ENCODE measurements at regions not wholly inside any gene's neighbourhood (a gene's known extent, or its start where the extent isn't known, plus 50 kb on each side); places are given as distances from the start of the nearest gene placed in this dataset.

- WGBS, 2 donors = 78 to 79% methylated on average over 9 of the region's 9 CpGs
- H3K4me3 ChIP-seq = no peak overlapping the region
- no peak overlapping the region for H3K27ac ChIP-seq
- ATAC-seq (ENCODE audit: low FRiP score in 2 of 2) (no peak), DNase-seq (no peak)
- no peaks in the 10 kb centered on the region for H3K36me3 ChIP-seq
- no peaks in the 10 kb centered on the region for H3K27me3 ChIP-seq
- no peaks in the 10 kb centered on the region for H3K9me3 ChIP-seq
- TF ChIP-seq CTCF (IDR thresholded peaks at IDR 0.05) (no peak), POLR2AphosphoS5 (IDR thresholded peaks at IDR 0.05) (no peak), POLR2A (IDR thresholded peaks at IDR 0.05) (no peak), EP300 (IDR thresholded peaks at IDR 0.05) (no peak)
- no peaks in the 10 kb centered on the region for H3K4me1 ChIP-seq
Observed at GRCh38 chr7:114155116-114156110, 236.6 kb upstream of the PPP1R3A start.

- H3K4me1 ChIP-seq = no peaks in the 10 kb centered on the region
- H3K9me3 ChIP-seq = no peaks in the 10 kb centered on the region
Observed at GRCh38 chr7:114153700-114154099, 234.9 kb upstream of the PPP1R3A start.

GRCh38 chr7:114152314-114152938 is 233.6 kb upstream of the PPP1R3A start:
- ATAC-seq (ENCODE audit: low FRiP score in 2 of 2) (no peak), DNase-seq (no peak)
- TF ChIP-seq POLR2A (IDR thresholded peaks at IDR 0.05) (no peak), POLR2AphosphoS5 (IDR thresholded peaks at IDR 0.05) (no peak), CTCF (IDR thresholded peaks at IDR 0.05) (no peak)
- Histone ChIP-seq H3K36me3 (no peaks in the 10 kb centered on the region), H3K9me3 (no peaks in the 10 kb centered on the region), H3K4me3 (no peak overlapping the region), H3K27ac (no peak overlapping the region), H3K27me3 (no peaks in the 10 kb centered on the region), H3K4me1 (no peaks in the 10 kb centered on the region)
- 87 to 88% methylated on average over 5 of the region's 5 CpGs for WGBS, 2 donors

More at GRCh38 chr7:114153700-114154099, 234.9 kb upstream of the PPP1R3A start:
- H3K27me3 ChIP-seq = no peaks in the 10 kb centered on the region
- no peak overlapping the region for H3K4me3 ChIP-seq
- H3K36me3 ChIP-seq = no peaks in the 10 kb centered on the region
- no peak overlapping the region for H3K27ac ChIP-seq
- TF ChIP-seq EP300 (IDR thresholded peaks at IDR 0.05) = no peak
- no peak for TF ChIP-seq POLR2AphosphoS5 (IDR thresholded peaks at IDR 0.05)
- no peak for ATAC-seq (ENCODE audit: low FRiP score in 2 of 2)
- no peak for DNase-seq

- 23 to 37% methylated on average over 3 of the region's 3 CpGs for WGBS, 2 donors
- Histone ChIP-seq H3K9me3 (no peaks in the 10 kb centered on the region), H3K27me3 (no peaks in the 10 kb centered on the region), H3K27ac (no peak overlapping the region), H3K36me3 (no peaks in the 10 kb centered on the region), H3K4me3 (peak overlapping the region in 2 of 4 donors; percentile 9 to 10), H3K4me1 (no peaks in the 10 kb centered on the region)
- TF ChIP-seq CTCF (IDR thresholded peaks at IDR 0.05) = no peak
- no peak for TF ChIP-seq POLR2AphosphoS5 (IDR thresholded peaks at IDR 0.05)
- no peak for TF ChIP-seq POLR2A (IDR thresholded peaks at IDR 0.05)
- no peak for TF ChIP-seq EP300 (IDR thresholded peaks at IDR 0.05)
- DNase-seq (no peak), ATAC-seq (ENCODE audit: low FRiP score in 2 of 2) (no peak)
Observed at GRCh38 chr7:114151777-114152176, 233.0 kb upstream of the PPP1R3A start.

DNA sequence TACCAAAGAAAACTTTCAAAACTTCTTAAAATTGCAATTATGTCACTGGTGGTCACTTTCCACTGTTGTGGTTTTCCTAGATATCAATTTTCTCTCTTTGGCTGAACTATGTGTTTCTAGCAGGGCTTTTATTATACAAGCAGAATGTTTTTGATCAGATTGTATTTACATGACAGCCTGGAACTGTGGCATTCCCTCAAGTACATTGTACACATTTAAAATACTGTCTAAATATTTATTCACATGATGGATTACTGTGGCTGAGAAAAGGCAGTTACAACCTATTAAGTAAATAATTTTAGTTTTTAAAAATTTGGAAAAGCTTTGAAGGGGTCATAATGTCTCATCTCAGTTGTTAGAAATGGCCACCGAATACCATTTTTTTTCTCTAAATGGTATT is 231.9 kb upstream of the PPP1R3A start:
- no peak for ATAC-seq (ENCODE audit: low FRiP score in 2 of 2)
- WGBS, 2 donors = 56% methylated on average over 1 of the region's 1 CpG
- no peak for TF ChIP-seq CTCF (IDR thresholded peaks at IDR 0.05)
- TF ChIP-seq EP300 (IDR thresholded peaks at IDR 0.05) = no peak
- TF ChIP-seq POLR2AphosphoS5 (IDR thresholded peaks at IDR 0.05) = no peak
- no peak for TF ChIP-seq POLR2A (IDR thresholded peaks at IDR 0.05)
- no peaks in the 10 kb centered on the region for H3K36me3 ChIP-seq
- no peaks in the 10 kb centered on the region for H3K4me1 ChIP-seq
- DNase-seq = no peak
- H3K27ac ChIP-seq = no peak overlapping the region
- no peaks in the 10 kb centered on the region for H3K9me3 ChIP-seq
- no peak overlapping the region for H3K4me3 ChIP-seq
- H3K27me3 ChIP-seq = no peaks in the 10 kb centered on the region
